Neural progenitor cell (in vitro differentiated cells): ENCODE measurements at regions not wholly inside any gene's neighbourhood (a gene's known extent, or its start where the extent isn't known, plus 50 kb on each side); places are given as distances from the start of the nearest gene placed in this dataset.
A peak's percentile ranks its signal among the peaks of the same experiment; 100 is the strongest.

Source experiments
- DNase-seq: peaks from one replicate; pipeline ENCODE4 v3.0.0-alpha.2; 2016; ENCODE audit warnings: low spot score
- H2AFZ ChIP-seq: fragments of 200-600 bp; sonication (generic); replicated peaks from 2 replicates; pipeline ENCODE4 v1.6.1; 2016; ENCODE audit warnings: antibody characterized with exemption
- H3F3A ChIP-seq: fragments of 200-600 bp; sonication (generic); 2 replicates; pipeline ENCODE4 v1.6.1; 2016; ENCODE audit warnings: antibody characterized with exemption, low read depth
- H3K27ac ChIP-seq: fragments of 200-600 bp; sonication (generic); 2 replicates; pipeline ENCODE4 v1.5.1; 2016; ENCODE audit warnings: mild to moderate bottlenecking
- H3K27me3 ChIP-seq: fragments of 200-600 bp; sonication (generic); 2 replicates; pipeline ENCODE4 v1.6.1; 2016; ENCODE audit warnings: mild to moderate bottlenecking, moderate library complexity
- H3K36me3 ChIP-seq: fragments of 200-600 bp; sonication (generic); 2 replicates; pipeline ENCODE4 v1.5.1; 2016
- H3K4me1 ChIP-seq: fragments of 200-600 bp; sonication (generic); 2 replicates; pipeline ENCODE4 v1.6.1; 2016; ENCODE audit warnings: mixed run types
- H3K4me2 ChIP-seq: fragments of 200-600 bp; sonication (generic); 2 replicates; pipeline ENCODE4 v1.6.1; 2016
- H3K4me3 ChIP-seq: fragments of 200-600 bp; sonication (generic); 2 replicates; pipeline ENCODE4 v1.5.1; 2016
- H3K79me2 ChIP-seq: fragments of 200-600 bp; sonication (generic); 2 replicates; pipeline ENCODE4 v1.6.1; 2016; ENCODE audit warnings: low read depth
- H3K9ac ChIP-seq: fragments of 200-600 bp; sonication (generic); 2 replicates; pipeline ENCODE4 v1.6.1; 2016
- H3K9me3 ChIP-seq: fragments of 200-600 bp; sonication (generic); 2 replicates; pipeline ENCODE4 v1.5.1; 2016; ENCODE audit warnings: low read depth
- H4K20me1 ChIP-seq: fragments of 200-600 bp; sonication (generic); 2 replicates; pipeline ENCODE4 v1.6.1; 2016; ENCODE audit warnings: low read depth
- H3K27ac Mint-ChIP-seq: 3 replicates; pipeline ENCODE4 v1.8.0; 2021; ENCODE audit warnings: mixed read lengths
- H3K27me3 Mint-ChIP-seq: 2 replicates; pipeline ENCODE4 v1.8.0; 2022; ENCODE audit warnings: low read depth, mild to moderate bottlenecking, inconsistent platforms, moderate library complexity, mixed read lengths; ENCODE audit not compliant: insufficient read depth
- H3K36me3 Mint-ChIP-seq: 3 replicates; pipeline ENCODE4 v1.8.0; 2021; ENCODE audit warnings: mixed read lengths
- H3K4me1 Mint-ChIP-seq: 3 replicates; pipeline ENCODE4 v1.8.0; 2021; ENCODE audit warnings: mixed read lengths
- H3K4me3 Mint-ChIP-seq: 3 replicates; pipeline ENCODE4 v1.8.0; 2021; ENCODE audit warnings: mild to moderate bottlenecking, moderate library complexity, mixed read lengths
- H3K9me3 Mint-ChIP-seq: 3 replicates; pipeline ENCODE4 v1.8.0; 2020; ENCODE audit warnings: mixed read lengths
- CTCF ChIP-seq: fragments of 200-600 bp; sonication (generic); IDR thresholded peaks from 2 replicates; pipeline ENCODE4 v1.5.1; 2017; ENCODE audit warnings: antibody characterized with exemption, mild to moderate bottlenecking
- EZH2 ChIP-seq: fragments of 200-600 bp; sonication (generic); IDR thresholded peaks from 2 replicates; pipeline ENCODE4 v1.6.1; 2017; ENCODE audit warnings: antibody characterized with exemption, mild to moderate bottlenecking, moderate library complexity
- EZH2phosphoT487 ChIP-seq: fragments of 200-600 bp; sonication (generic); IDR thresholded peaks from 2 replicates; pipeline ENCODE4 v1.6.1; 2017; ENCODE audit warnings: antibody characterized with exemption

GRCh38 chr15:93495799-93496637, 407.0 kb upstream of the RGMA start:
- H3K27ac Mint-ChIP-seq = no peak overlapping the region
- DNase-seq = no peak
- TF ChIP-seq EZH2phosphoT487 (no peak), EZH2 (no peak), CTCF (peak; percentile 13)

GRCh38 chr15:93493172-93493571, 404.2 kb upstream of the RGMA start:
- Mint-ChIP-seq H3K27me3 (no peaks in the 10 kb centered on the region), H3K9me3 (peaks cover 7% of the 10 kb centered on the region), H3K4me3 (no peak overlapping the region), H3K27ac (no peak overlapping the region), H3K36me3 (peaks cover 22% of the 10 kb centered on the region), H3K4me1 (peaks cover 57% of the 10 kb centered on the region)
- no peak overlapping the region for H3K4me3 ChIP-seq
- no peaks in the 10 kb centered on the region for H3K36me3 ChIP-seq
- H3K9ac ChIP-seq = no peak overlapping the region
- H3K9me3 ChIP-seq = no peaks in the 10 kb centered on the region
- no peak overlapping the region for H3K4me2 ChIP-seq
- no peaks in the 10 kb centered on the region for H3K27me3 ChIP-seq
- no peak overlapping the region for H3K27ac ChIP-seq
- H2AFZ ChIP-seq = no peak overlapping the region
- no peaks in the 10 kb centered on the region for H4K20me1 ChIP-seq
- peaks cover 13% of the 10 kb centered on the region for H3K4me1 ChIP-seq
- TF ChIP-seq EZH2 = no peak
- TF ChIP-seq CTCF = no peak
- no peak for TF ChIP-seq EZH2phosphoT487
- no peaks in the 10 kb centered on the region for H3K79me2 ChIP-seq
- DNase-seq = no peak
- H3F3A ChIP-seq = no peaks in the 10 kb centered on the region

More at GRCh38 chr15:93495799-93496637, 407.0 kb upstream of the RGMA start:
- no peak overlapping the region for H3K9ac ChIP-seq
- Mint-ChIP-seq H3K27me3 (no peaks in the 10 kb centered on the region), H3K9me3 (peaks cover 7% of the 10 kb centered on the region), H3K36me3 (peaks cover 33% of the 10 kb centered on the region), H3K4me1 (peaks cover 34% of the 10 kb centered on the region), H3K4me3 (no peak overlapping the region)
- H2AFZ ChIP-seq = peak overlapping the region; percentile 53
- no peaks in the 10 kb centered on the region for H3K9me3 ChIP-seq
- H3F3A ChIP-seq = no peaks in the 10 kb centered on the region
- no peak overlapping the region for H3K27ac ChIP-seq
- no peaks in the 10 kb centered on the region for H3K36me3 ChIP-seq
- H4K20me1 ChIP-seq = no peaks in the 10 kb centered on the region
- H3K4me3 ChIP-seq = no peak overlapping the region
- peaks cover 13% of the 10 kb centered on the region for H3K4me1 ChIP-seq
- H3K4me2 ChIP-seq = peak overlapping the region; percentile 0
- H3K27me3 ChIP-seq = no peaks in the 10 kb centered on the region
- H3K79me2 ChIP-seq = no peaks in the 10 kb centered on the region

GRCh38 chr15:93491291-93491690, 402.3 kb upstream of the RGMA start:
- H3K4me3 Mint-ChIP-seq = no peak overlapping the region

More at GRCh38 chr15:93491291-93491690, 402.3 kb upstream of the RGMA start:
- Mint-ChIP-seq H3K27me3 (no peaks in the 10 kb centered on the region), H3K27ac (no peak overlapping the region), H3K9me3 (peaks cover 7% of the 10 kb centered on the region), H3K4me1 (peaks cover 44% of the 10 kb centered on the region), H3K36me3 (peaks cover 29% of the 10 kb centered on the region)
- no peaks in the 10 kb centered on the region for H3K27me3 ChIP-seq
- no peaks in the 10 kb centered on the region for H3F3A ChIP-seq
- no peaks in the 10 kb centered on the region for H4K20me1 ChIP-seq
- no peaks in the 10 kb centered on the region for H3K9me3 ChIP-seq
- H3K4me1 ChIP-seq = peaks cover 2% of the 10 kb centered on the region
- no peak overlapping the region for H3K27ac ChIP-seq
- H3K36me3 ChIP-seq = no peaks in the 10 kb centered on the region
- H2AFZ ChIP-seq = no peak overlapping the region
- TF ChIP-seq EZH2 = no peak
- no peak for TF ChIP-seq CTCF
- TF ChIP-seq EZH2phosphoT487 = no peak
- no peak overlapping the region for H3K4me2 ChIP-seq
- no peaks in the 10 kb centered on the region for H3K79me2 ChIP-seq
- no peak overlapping the region for H3K4me3 ChIP-seq
- DNase-seq = no peak
- no peak overlapping the region for H3K9ac ChIP-seq
